ENCODE measurements at regions not wholly inside any gene's neighbourhood (a gene's known extent, or its start where the extent isn't known, plus 50 kb on each side); places are given as distances from the start of the nearest gene placed in this dataset.

DNA sequence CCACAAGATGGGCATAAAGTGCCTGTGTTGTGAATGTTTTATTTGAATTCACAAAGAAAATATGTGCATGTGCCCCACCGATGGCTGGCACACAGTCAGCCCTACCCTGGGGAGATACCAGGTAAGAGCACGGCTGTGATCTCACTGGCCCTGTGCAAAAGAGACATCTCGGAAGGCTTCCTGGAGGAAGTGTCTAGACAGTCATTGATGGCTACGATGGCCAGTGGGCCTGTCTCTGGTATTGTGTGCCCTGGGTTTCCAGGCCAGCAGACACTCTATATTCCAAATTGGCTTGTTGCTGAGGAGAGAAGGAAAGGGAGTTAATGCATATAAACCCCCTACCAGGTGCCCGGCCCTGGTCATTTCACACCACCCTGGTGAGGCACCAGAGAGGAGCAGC, 211.7 kb downstream of the GLI2 start:
- ChIA-PET POLR2A (no interaction called here), CTCF (no interaction called here)
- Histone ChIP-seq H3K79me2 (ENCODE audit: control insufficient read depth, insufficient read depth, low read length) (no peaks in the 10 kb centered on the region), H4K20me1 (ENCODE audit: control insufficient read depth, insufficient read depth, low read length, poor library complexity, severe bottlenecking) (no peaks in the 10 kb centered on the region), H2AFZ (ENCODE audit: insufficient read depth, low read depth, low read length, poor library complexity, severe bottlenecking) (no peak overlapping the region), H3K27ac (ENCODE audit: low read length in 2 of 2) (no peak overlapping the region), H3K4me2 (replicated peaks; ENCODE audit: low read depth, low read length, poor library complexity, severe bottlenecking) (no peak overlapping the region), H3K4me1 (ENCODE audit: control insufficient read depth in 2 of 2, insufficient read depth in 2 of 2, low read length in 2 of 2) (no peaks in the 10 kb centered on the region), H3K27me3 (replicated peaks in 1 of 4; ENCODE audit: control extremely low read depth in 1 of 4, control insufficient read depth in 3 of 4, insufficient read depth in 4 of 4, low read length in 3 of 4) (no peaks in the 10 kb centered on the region), H3K4me3 (ENCODE audit: control extremely low read depth in 1 of 5, extremely low read depth in 1 of 5, insufficient read depth in 1 of 5, low read depth in 2 of 5, low read length in 4 of 5) (no peak overlapping the region), H3K36me3 (replicated peaks in 1 of 2; ENCODE audit: control extremely low read depth in 1 of 2, control insufficient read depth in 1 of 2, extremely low read depth in 1 of 2, insufficient read depth in 2 of 2, low read length in 1 of 2) (no peaks in the 10 kb centered on the region), H3K9ac (ENCODE audit: low read length) (no peak overlapping the region), H3K9me3 (ENCODE audit: control extremely low read depth in 1 of 3, control insufficient read depth in 2 of 3, insufficient read depth in 1 of 3, low read length in 2 of 3) (peaks cover 0 to 2% (median 0%) of the 10 kb centered on the region in 3 donors)
- TF ChIP-seq, protein P1, sequence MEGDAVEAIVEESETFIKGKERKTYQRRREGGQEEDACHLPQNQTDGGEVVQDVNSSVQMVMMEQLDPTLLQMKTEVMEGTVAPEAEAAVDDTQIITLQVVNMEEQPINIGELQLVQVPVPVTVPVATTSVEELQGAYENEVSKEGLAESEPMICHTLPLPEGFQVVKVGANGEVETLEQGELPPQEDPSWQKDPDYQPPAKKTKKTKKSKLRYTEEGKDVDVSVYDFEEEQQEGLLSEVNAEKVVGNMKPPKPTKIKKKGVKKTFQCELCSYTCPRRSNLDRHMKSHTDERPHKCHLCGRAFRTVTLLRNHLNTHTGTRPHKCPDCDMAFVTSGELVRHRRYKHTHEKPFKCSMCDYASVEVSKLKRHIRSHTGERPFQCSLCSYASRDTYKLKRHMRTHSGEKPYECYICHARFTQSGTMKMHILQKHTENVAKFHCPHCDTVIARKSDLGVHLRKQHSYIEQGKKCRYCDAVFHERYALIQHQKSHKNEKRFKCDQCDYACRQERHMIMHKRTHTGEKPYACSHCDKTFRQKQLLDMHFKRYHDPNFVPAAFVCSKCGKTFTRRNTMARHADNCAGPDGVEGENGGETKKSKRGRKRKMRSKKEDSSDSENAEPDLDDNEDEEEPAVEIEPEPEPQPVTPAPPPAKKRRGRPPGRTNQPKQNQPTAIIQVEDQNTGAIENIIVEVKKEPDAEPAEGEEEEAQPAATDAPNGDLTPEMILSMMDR (IDR thresholded peaks at IDR 0.05) = no peak
- no peak for TF ChIP-seq EZH2 (IDR thresholded peaks at IDR 0.05; ENCODE audit: borderline replicate concordance, insufficient read depth, low read depth, low read length, poor library complexity, severe bottlenecking)
- H3K4me3 Mint-ChIP-seq = no peak overlapping the region
- no peaks in the 10 kb centered on the region for H3K27me3 Mint-ChIP-seq
- H3K9me3 Mint-ChIP-seq (ENCODE audit: insufficient read depth) = no peaks in the 10 kb centered on the region
- no peaks in the 10 kb centered on the region for H3K4me1 Mint-ChIP-seq
- WGBS (ENCODE audit: insufficient coverage) = 88% methylated on average over 3 of the region's 5 CpGs
- ATAC-seq (ENCODE audit: low read depth) = no peak
- H3K27ac Mint-ChIP-seq = no peak overlapping the region
- intact Hi-C loops (cut with micrococcal nuclease) = no loop called here
- no peak for DNase-seq

DNA sequence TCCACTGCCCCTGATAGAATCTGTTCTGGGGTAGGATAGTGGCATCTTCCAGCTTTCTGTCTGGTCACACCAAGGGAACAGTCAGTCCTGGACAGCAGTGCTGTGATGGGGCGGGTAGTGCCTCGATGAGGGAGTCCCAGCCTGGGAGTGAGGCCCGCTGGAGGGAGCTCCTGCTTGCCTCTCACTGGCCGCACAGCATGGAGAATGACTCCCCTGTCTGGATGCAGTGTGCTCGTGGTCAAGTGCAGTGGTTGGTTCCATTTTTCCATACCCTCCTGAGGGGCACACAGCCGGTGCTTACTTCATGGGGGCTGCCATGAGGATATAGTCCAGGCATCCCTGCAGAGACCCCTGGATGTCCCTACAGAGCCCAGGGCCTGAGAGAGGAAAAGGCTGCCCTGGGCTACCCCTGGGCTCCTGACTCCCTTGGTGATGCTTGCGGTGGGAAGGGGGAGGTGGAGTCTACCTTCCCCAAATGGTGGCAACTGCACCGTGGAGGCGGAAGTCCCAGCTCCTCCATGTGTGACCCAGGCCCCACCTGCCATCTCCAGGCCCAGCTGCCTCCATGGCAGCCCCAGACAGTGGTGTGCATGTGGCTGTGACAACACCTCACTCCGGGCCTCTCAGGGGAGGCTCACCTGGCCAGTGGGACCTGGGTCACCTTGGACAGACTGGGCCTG, 212.5 kb downstream of the GLI2 start:
- Histone ChIP-seq H3K4me3 (ENCODE audit: control extremely low read depth in 1 of 5, extremely low read depth in 1 of 5, insufficient read depth in 1 of 5, low read depth in 2 of 5, low read length in 4 of 5) (no peak overlapping the region), H3K79me2 (ENCODE audit: control insufficient read depth, insufficient read depth, low read length) (no peaks in the 10 kb centered on the region), H3K4me2 (replicated peaks; ENCODE audit: low read depth, low read length, poor library complexity, severe bottlenecking) (no peak overlapping the region), H4K20me1 (ENCODE audit: control insufficient read depth, insufficient read depth, low read length, poor library complexity, severe bottlenecking) (no peaks in the 10 kb centered on the region), H3K27ac (ENCODE audit: low read length in 2 of 2) (no peak overlapping the region), H3K4me1 (ENCODE audit: control insufficient read depth in 2 of 2, insufficient read depth in 2 of 2, low read length in 2 of 2) (no peaks in the 10 kb centered on the region), H3K9ac (ENCODE audit: low read length) (no peak overlapping the region), H3K9me3 (ENCODE audit: control extremely low read depth in 1 of 3, control insufficient read depth in 2 of 3, insufficient read depth in 1 of 3, low read length in 2 of 3) (peaks cover 0 to 2% (median 0%) of the 10 kb centered on the region in 3 donors), H2AFZ (ENCODE audit: insufficient read depth, low read depth, low read length, poor library complexity, severe bottlenecking) (no peak overlapping the region), H3K36me3 (replicated peaks in 1 of 2; ENCODE audit: control extremely low read depth in 1 of 2, control insufficient read depth in 1 of 2, extremely low read depth in 1 of 2, insufficient read depth in 2 of 2, low read length in 1 of 2) (no peaks in the 10 kb centered on the region), H3K27me3 (replicated peaks in 1 of 4; ENCODE audit: control extremely low read depth in 1 of 4, control insufficient read depth in 3 of 4, insufficient read depth in 4 of 4, low read length in 3 of 4) (no peaks in the 10 kb centered on the region)
- TF ChIP-seq, protein P1 (IDR thresholded peaks at IDR 0.05) = no peak
- TF ChIP-seq EZH2 (IDR thresholded peaks at IDR 0.05; ENCODE audit: borderline replicate concordance, insufficient read depth, low read depth, low read length, poor library complexity, severe bottlenecking) = no peak
- intact Hi-C loops (cut with micrococcal nuclease) = no loop called here
- Mint-ChIP-seq H3K27me3 (no peaks in the 10 kb centered on the region), H3K4me1 (no peaks in the 10 kb centered on the region), H3K4me3 (no peak overlapping the region), H3K27ac (no peak overlapping the region), H3K9me3 (ENCODE audit: insufficient read depth) (no peaks in the 10 kb centered on the region)
- DNase-seq (no peak), ATAC-seq (ENCODE audit: low read depth) (no peak)
- ChIA-PET POLR2A (no interaction called here), CTCF (no interaction called here)
- 87% methylated on average over 10 of the region's 10 CpGs for WGBS (ENCODE audit: insufficient coverage)

Measured in B cell (primary cell).